ENCODE measurements at regions not wholly inside any gene's neighbourhood (a gene's known extent, or its start where the extent isn't known, plus 50 kb on each side); places are given as distances from the start of the nearest gene placed in this dataset.
A peak's percentile ranks its signal among the peaks of the same experiment; 100 is the strongest.

DNA sequence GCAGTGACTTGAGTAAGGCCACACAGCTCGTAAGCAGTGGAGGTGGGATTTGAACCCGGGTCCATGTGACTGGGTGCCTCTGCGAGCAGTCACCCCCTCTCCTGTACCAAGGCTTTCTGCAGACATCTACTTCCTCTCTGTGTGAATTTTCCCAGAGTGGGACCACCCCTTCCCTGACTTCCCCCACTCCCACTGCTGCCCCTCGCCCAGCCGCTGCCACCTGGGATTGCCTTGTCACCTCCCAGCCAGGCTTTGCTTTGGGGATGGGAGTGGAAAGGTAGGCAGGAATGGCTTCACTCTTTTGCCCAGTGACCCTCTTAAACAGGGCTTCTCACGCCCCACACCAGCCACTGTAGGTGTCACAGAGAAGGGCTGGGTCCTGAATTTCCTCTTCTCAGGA is 105.2 kb upstream of the SEC14L1 start:
- TF ChIP-seq SPI1 (IDR thresholded peaks at IDR 0.05; ENCODE audit: borderline replicate concordance, low read depth) (no peak), CTCF (IDR thresholded peaks at IDR 0.05; ENCODE audit: insufficient read depth, low read length) (no peak), POLR2AphosphoS5 (IDR thresholded peaks at IDR 0.05; ENCODE audit: low read depth) (no peak), REST (IDR thresholded peaks at IDR 0.05; ENCODE audit: insufficient replicate concordance, low read depth) (no peak), GABPA (IDR thresholded peaks at IDR 0.05; ENCODE audit: low read depth) (no peak)
- H3K27me3 ChIP-seq (ENCODE audit: insufficient read depth, poor library complexity, severe bottlenecking): peaks cover 7% of the 10 kb centered on the region
- DNase-seq (ENCODE audit: low read depth in 1 of 2, low spot score in 1 of 2): no peak
- no peak overlapping the region for H3K27ac ChIP-seq (replicated peaks)
- no peak overlapping the region for H3K4me3 ChIP-seq (replicated peaks; ENCODE audit: insufficient read depth, low read length)

- Histone ChIP-seq H3K4me3 (replicated peaks; ENCODE audit: insufficient read depth, low read length) (no peak overlapping the region), H3K27me3 (ENCODE audit: insufficient read depth, poor library complexity, severe bottlenecking) (peaks cover 7% of the 10 kb centered on the region), H3K27ac (replicated peaks) (no peak overlapping the region)
- no peak for TF ChIP-seq CTCF (IDR thresholded peaks at IDR 0.05; ENCODE audit: insufficient read depth, low read length)
- no peak for TF ChIP-seq SPI1 (IDR thresholded peaks at IDR 0.05; ENCODE audit: borderline replicate concordance, low read depth)
- no peak for TF ChIP-seq GABPA (IDR thresholded peaks at IDR 0.05; ENCODE audit: low read depth)
- DNase-seq (ENCODE audit: low read depth in 1 of 2, low spot score in 1 of 2): no peak
Observed at GRCh38 chr17:77036136-77036840, 104.5 kb upstream of the SEC14L1 start.

GRCh38 chr17:77036841-77037381 is 103.9 kb upstream of the SEC14L1 start:
- no peak overlapping the region for H3K27ac ChIP-seq (replicated peaks)
- no peak overlapping the region for H3K4me3 ChIP-seq (replicated peaks; ENCODE audit: insufficient read depth, low read length)
- peaks cover 7% of the 10 kb centered on the region for H3K27me3 ChIP-seq (ENCODE audit: insufficient read depth, poor library complexity, severe bottlenecking)
- TF ChIP-seq SPI1 (IDR thresholded peaks at IDR 0.05; ENCODE audit: borderline replicate concordance, low read depth): no peak
- no peak for TF ChIP-seq CTCF (IDR thresholded peaks at IDR 0.05; ENCODE audit: insufficient read depth, low read length)
- TF ChIP-seq REST (IDR thresholded peaks at IDR 0.05; ENCODE audit: insufficient replicate concordance, low read depth): no peak
- no peak for TF ChIP-seq GABPA (IDR thresholded peaks at IDR 0.05; ENCODE audit: low read depth)
- TF ChIP-seq POLR2AphosphoS5 (IDR thresholded peaks at IDR 0.05; ENCODE audit: low read depth): no peak
- DNase-seq (ENCODE audit: low read depth in 1 of 2, low spot score in 1 of 2): peak in 1 of 2 experiments; percentile 25

Data from HL-60 (cell line).